ENCODE measurements at regions not wholly inside any gene's neighbourhood (a gene's known extent, or its start where the extent isn't known, plus 50 kb on each side); places are given as distances from the start of the nearest gene placed in this dataset.

DNA sequence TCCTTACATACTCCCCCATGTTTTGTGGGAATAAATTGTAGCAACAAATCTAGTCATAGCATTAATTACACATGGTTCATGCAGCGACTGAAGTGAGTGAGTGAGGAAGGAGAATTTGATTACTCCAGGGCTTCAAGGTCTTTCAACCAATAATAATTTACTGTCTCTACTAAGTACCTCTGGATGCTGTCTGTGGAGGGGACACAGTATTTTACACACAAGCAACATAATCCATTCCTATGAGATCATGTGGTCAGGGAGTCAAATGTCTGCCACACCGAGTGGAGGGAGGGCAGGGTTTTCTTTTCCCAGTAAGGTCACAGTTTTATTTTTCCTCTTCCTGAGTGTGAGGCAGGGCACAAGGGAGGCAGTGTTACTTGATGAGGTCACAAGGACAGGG is 334.7 kb upstream of the CELF4 start:
- TF ChIP-seq, protein P1, sequence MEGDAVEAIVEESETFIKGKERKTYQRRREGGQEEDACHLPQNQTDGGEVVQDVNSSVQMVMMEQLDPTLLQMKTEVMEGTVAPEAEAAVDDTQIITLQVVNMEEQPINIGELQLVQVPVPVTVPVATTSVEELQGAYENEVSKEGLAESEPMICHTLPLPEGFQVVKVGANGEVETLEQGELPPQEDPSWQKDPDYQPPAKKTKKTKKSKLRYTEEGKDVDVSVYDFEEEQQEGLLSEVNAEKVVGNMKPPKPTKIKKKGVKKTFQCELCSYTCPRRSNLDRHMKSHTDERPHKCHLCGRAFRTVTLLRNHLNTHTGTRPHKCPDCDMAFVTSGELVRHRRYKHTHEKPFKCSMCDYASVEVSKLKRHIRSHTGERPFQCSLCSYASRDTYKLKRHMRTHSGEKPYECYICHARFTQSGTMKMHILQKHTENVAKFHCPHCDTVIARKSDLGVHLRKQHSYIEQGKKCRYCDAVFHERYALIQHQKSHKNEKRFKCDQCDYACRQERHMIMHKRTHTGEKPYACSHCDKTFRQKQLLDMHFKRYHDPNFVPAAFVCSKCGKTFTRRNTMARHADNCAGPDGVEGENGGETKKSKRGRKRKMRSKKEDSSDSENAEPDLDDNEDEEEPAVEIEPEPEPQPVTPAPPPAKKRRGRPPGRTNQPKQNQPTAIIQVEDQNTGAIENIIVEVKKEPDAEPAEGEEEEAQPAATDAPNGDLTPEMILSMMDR (IDR thresholded peaks at IDR 0.05), result no peak
- TF ChIP-seq POLR2A (IDR thresholded peaks at IDR 0.05), result no peak
